ENCODE measurements at regions not wholly inside any gene's neighbourhood (a gene's known extent, or its start where the extent isn't known, plus 50 kb on each side); places are given as distances from the start of the nearest gene placed in this dataset.

GRCh38 chr9:106420511-106420944, 442.4 kb upstream of the ZNF462 start:
- Mint-ChIP-seq H3K9me3 (no peaks in the 10 kb centered on the region), H3K27ac (peak overlapping the region; percentile 89), H3K4me3 (peak overlapping the region; percentile 13), H3K27me3 (ENCODE audit: low read depth) (no peaks in the 10 kb centered on the region), H3K36me3 (no peaks in the 10 kb centered on the region), H3K4me1 (peaks cover 31% of the 10 kb centered on the region)
- peak in 1 of 2 experiments; percentile 40 for DNase-seq (ENCODE audit: low spot score in 2 of 2, unreplicated experiment in 2 of 2)
- no peak for TF ChIP-seq CTCF (IDR thresholded peaks at IDR 0.05; ENCODE audit: unreplicated experiment)

- H3K4me3 Mint-ChIP-seq: no peak overlapping the region
- H3K36me3 Mint-ChIP-seq: no peaks in the 10 kb centered on the region
- H3K27me3 Mint-ChIP-seq (ENCODE audit: low read depth): no peaks in the 10 kb centered on the region
- TF ChIP-seq CTCF (IDR thresholded peaks at IDR 0.05; ENCODE audit: unreplicated experiment): no peak
- DNase-seq (ENCODE audit: low spot score in 2 of 2, unreplicated experiment in 2 of 2): no peak
- H3K4me1 Mint-ChIP-seq: peaks cover 31% of the 10 kb centered on the region
- H3K27ac Mint-ChIP-seq: peak overlapping the region; percentile 17
- H3K9me3 Mint-ChIP-seq: no peaks in the 10 kb centered on the region
These were observed 441.2 kb upstream of the ZNF462 start for GRCh38 chr9:106421772-106422171.

- H3K9me3 Mint-ChIP-seq: no peaks in the 10 kb centered on the region
- H3K27me3 Mint-ChIP-seq (ENCODE audit: low read depth): no peaks in the 10 kb centered on the region
- H3K4me1 Mint-ChIP-seq: peaks cover 31% of the 10 kb centered on the region
- H3K4me3 Mint-ChIP-seq: no peak overlapping the region
- no peak for TF ChIP-seq CTCF (IDR thresholded peaks at IDR 0.05; ENCODE audit: unreplicated experiment)
- DNase-seq (ENCODE audit: low spot score in 2 of 2, unreplicated experiment in 2 of 2): no peak
- no peaks in the 10 kb centered on the region for H3K36me3 Mint-ChIP-seq
- H3K27ac Mint-ChIP-seq: no peak overlapping the region
These were observed 439.4 kb upstream of the ZNF462 start for GRCh38 chr9:106423575-106423974.

- H3K36me3 Mint-ChIP-seq: no peaks in the 10 kb centered on the region
- no peak for DNase-seq (ENCODE audit: low spot score in 2 of 2, unreplicated experiment in 2 of 2)
- no peak for TF ChIP-seq CTCF (IDR thresholded peaks at IDR 0.05; ENCODE audit: unreplicated experiment)
- peaks cover 14% of the 10 kb centered on the region for H3K9me3 Mint-ChIP-seq
- H3K27me3 Mint-ChIP-seq (ENCODE audit: low read depth): no peaks in the 10 kb centered on the region
- no peak overlapping the region for H3K4me3 Mint-ChIP-seq
- H3K4me1 Mint-ChIP-seq: peaks cover 2% of the 10 kb centered on the region
- no peak overlapping the region for H3K27ac Mint-ChIP-seq
These were observed 430.3 kb upstream of the ZNF462 start for GRCh38 chr9:106432631-106433030.

GRCh38 chr9:106438928-106439327, 424.0 kb upstream of the ZNF462 start:
- peak overlapping the region; percentile 92 for H3K27ac Mint-ChIP-seq
- peaks cover 23% of the 10 kb centered on the region for H3K9me3 Mint-ChIP-seq
- no peak for DNase-seq (ENCODE audit: low spot score in 2 of 2, unreplicated experiment in 2 of 2)
- no peaks in the 10 kb centered on the region for H3K27me3 Mint-ChIP-seq (ENCODE audit: low read depth)
- no peak overlapping the region for H3K4me3 Mint-ChIP-seq
- H3K36me3 Mint-ChIP-seq: peaks cover 3% of the 10 kb centered on the region
- H3K4me1 Mint-ChIP-seq: peaks cover 25% of the 10 kb centered on the region
- TF ChIP-seq CTCF (IDR thresholded peaks at IDR 0.05; ENCODE audit: unreplicated experiment): no peak

GRCh38 chr9:106441283-106441682, 421.7 kb upstream of the ZNF462 start:
- no peak overlapping the region for H3K27ac Mint-ChIP-seq
- H3K4me3 Mint-ChIP-seq: no peak overlapping the region
- no peak for TF ChIP-seq CTCF (IDR thresholded peaks at IDR 0.05; ENCODE audit: unreplicated experiment)

More at GRCh38 chr9:106441283-106441682, 421.7 kb upstream of the ZNF462 start:
- Mint-ChIP-seq H3K4me1 (peaks cover 29% of the 10 kb centered on the region), H3K27me3 (ENCODE audit: low read depth) (no peaks in the 10 kb centered on the region), H3K9me3 (peaks cover 19% of the 10 kb centered on the region), H3K36me3 (peaks cover 3% of the 10 kb centered on the region)
- no peak for DNase-seq (ENCODE audit: low spot score in 2 of 2, unreplicated experiment in 2 of 2)

All from mesothelial cell of epicardium (in vitro differentiated cells).